HEK293T (cell line): ENCODE measurements at regions not wholly inside any gene's neighbourhood (a gene's known extent, or its start where the extent isn't known, plus 50 kb on each side); places are given as distances from the start of the nearest gene placed in this dataset.

Experiments used
- BHLHE40 ChIP-seq: fragments of 450-650 bp; IDR thresholded peaks from 2 replicates; pipeline ENCODE4 v1.6.1; 2016; ENCODE audit warnings: mild to moderate bottlenecking, moderate library complexity, borderline replicate concordance
- ELF4 ChIP-seq: fragments of 450-650 bp; IDR thresholded peaks from 2 replicates; pipeline ENCODE4 v1.6.1; 2017; ENCODE audit warnings: antibody characterized with exemption
- FOXA1 ChIP-seq: fragments of 450-650 bp; IDR thresholded peaks from 2 replicates; pipeline ENCODE4 v1.6.1; 2016; ENCODE audit warnings: mild to moderate bottlenecking
- FOXK2 ChIP-seq: fragments of 450-650 bp; IDR thresholded peaks from 2 replicates; pipeline ENCODE4 v1.6.1; 2016; ENCODE audit warnings: mild to moderate bottlenecking
- LEF1 ChIP-seq: fragments of 450-650 bp; IDR thresholded peaks from 2 replicates; pipeline ENCODE4 v1.6.1; 2017; ENCODE audit warnings: mild to moderate bottlenecking, borderline replicate concordance
- NFRKB ChIP-seq: fragments of 450-650 bp; IDR thresholded peaks from 2 replicates; pipeline ENCODE4 v1.6.1; 2016; ENCODE audit warnings: mild to moderate bottlenecking, moderate library complexity
- TARDBP ChIP-seq: fragments of 450-650 bp; IDR thresholded peaks from 2 replicates; pipeline ENCODE4 v1.6.1; 2016

DNA sequence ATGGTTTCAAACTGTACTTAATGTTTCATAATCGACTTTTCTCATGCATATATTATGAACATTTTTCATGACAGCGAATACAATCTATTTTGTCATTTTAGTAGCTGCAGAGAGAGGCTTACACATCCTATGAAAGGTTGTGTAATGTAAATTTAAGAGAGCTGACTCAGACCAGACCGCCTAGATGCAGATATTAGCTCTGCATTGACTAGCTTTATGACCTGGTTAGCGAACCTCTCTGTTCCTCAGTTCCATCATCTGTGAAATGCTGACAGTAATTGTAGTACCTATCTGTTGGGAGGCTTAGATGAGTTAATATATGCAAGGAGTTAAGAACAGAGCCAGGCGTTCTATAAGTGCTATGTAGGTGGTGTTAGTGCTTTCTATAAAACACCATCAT, 116.2 kb upstream of the RASGRP1 start:
- TF ChIP-seq NFRKB, result no peak
- no peak for TF ChIP-seq BHLHE40
- TF ChIP-seq LEF1, result no peak
- TF ChIP-seq FOXK2, result no peak
- TF ChIP-seq FOXA1, result no peak
- no peak for TF ChIP-seq TARDBP
- no peak for TF ChIP-seq ELF4
